HTR-8/SVneo (cell line): ENCODE measurements at regions not wholly inside any gene's neighbourhood (a gene's known extent, or its start where the extent isn't known, plus 50 kb on each side); places are given as distances from the start of the nearest gene placed in this dataset.
"Not testable (repeated sequence)": the region's sequence is repeated elsewhere in the genome, so short reads cannot be mapped to it uniquely, and the experiment has no call there.

Experiments
- DNase-seq: peaks from one replicate; pipeline ENCODE4 v3.0.0; 2011; ENCODE audit warnings: low spot score, mixed read lengths; ENCODE audit not compliant: insufficient read length
- FAIRE-seq: peaks from 2 replicates; lab custom pipeline; 2011; peaks lifted over from hg19 to GRCh38; lab: Jason Lieb, UNC

- DNase-seq (no peak), FAIRE-seq (no peak)
These were observed 536.3 kb downstream of the TFAP2A start for GRCh38 chr6:9878535-9878934.

DNA sequence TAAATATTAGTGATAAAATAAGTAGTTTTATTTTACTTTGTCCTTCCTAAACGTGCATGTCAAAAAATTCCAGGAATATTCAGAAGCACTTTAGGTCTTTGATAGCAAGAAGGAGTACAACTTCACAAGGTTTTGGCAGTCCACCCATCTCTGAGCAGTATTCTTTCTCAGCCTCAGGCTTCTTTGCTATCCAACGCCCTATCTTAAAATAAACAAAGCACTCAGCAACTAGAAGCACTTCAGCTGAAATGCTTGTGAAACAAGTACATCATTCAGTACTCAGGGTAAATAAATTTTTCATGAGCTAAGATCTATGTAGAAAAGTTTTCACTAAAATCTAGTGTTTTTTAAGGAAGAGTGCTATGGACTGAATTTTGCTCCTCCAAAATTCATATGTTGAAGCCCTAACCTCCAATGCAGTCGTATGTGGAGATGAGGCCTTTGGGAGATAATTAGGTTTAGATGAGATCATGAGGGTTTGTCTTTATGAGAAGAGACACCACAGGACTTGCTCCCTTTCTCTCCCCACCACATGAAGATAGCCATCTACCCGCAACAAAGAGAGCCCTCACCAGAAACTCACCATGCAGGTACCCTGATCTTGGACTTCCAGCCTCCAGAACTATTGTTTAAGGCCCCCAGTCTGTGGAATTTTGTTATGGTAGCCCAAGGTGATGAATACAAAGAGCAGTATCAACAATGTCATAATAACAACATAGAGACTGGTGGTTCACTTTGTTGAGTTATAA lies 539.1 kb downstream of the TFAP2A start:
- no peak for DNase-seq

DNA sequence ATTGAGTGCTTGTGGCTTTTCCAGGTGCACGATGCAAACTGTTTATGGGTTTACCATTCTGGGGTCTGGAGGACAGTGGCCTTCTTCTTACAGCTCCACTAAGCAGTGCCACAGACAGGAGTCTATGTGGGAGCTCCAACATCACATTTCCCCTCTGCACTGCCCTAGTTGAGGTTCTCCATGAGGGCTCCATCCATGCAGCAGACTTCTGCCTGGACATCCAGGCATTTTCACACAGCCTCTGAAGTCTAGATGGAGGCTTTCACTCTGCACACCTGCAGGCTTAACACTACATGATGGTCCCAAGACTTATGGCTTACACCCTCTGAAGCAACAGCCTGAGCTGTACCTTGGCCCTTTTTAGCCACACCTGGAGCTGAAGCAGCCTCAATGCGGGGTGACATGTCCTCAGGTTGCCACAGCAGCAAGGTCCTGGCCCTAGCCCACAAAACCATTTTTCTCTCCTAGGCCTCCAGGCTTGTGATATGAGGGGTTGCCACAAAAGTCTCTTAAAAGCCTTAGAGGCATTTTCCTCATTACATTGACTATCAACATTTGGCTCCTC lies 552.2 kb downstream of the TFAP2A start:
- FAIRE-seq, result no peak
- DNase-seq, result no peak

More for the DNA sequence above, 539.1 kb downstream of the TFAP2A start:
- FAIRE-seq, result no peak

DNA sequence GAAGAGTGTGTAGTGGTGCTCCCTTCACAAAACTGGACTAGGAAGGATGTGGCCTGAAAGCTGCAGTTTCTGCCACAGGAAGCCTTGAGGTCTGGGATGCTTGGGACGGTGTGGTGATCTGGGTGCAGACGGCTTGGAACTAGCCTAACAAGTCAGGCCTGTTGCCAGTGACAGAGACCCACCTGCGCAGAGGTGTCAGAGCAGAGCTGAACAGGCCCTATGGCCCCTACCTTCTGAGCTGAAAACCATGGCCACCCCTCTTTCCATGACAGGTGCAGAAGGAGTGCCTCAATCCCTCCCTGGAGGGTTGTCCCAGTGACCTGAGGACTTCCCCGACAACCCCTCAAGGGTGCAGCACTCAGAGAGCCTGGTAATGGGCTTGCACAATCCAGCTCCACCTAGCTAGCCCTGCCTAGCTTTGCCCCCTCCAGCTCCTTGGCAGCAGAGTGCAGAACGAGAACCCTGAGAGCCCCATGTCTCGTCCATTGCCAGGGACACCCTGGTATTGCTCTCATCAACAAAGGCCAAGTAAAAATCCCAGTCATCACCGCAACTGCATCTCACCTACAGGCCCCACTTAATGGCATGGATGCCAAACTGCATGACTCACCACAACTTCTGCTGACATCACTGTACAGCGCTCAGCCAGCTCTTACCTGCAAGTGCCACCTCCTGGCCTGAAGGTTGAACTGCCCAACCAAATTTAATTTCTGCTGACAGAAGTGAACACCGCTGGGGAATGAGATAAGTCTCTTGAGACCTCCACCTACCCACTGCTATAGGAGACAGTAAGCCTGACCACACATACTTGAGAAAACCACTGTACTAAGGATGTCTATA lies 563.1 kb downstream of the TFAP2A start:
- FAIRE-seq, result no peak
- DNase-seq, result no peak

GRCh38 chr6:9851006-9851405 lies 563.9 kb downstream of the TFAP2A start:
- DNase-seq (no peak), FAIRE-seq (no peak)

DNA sequence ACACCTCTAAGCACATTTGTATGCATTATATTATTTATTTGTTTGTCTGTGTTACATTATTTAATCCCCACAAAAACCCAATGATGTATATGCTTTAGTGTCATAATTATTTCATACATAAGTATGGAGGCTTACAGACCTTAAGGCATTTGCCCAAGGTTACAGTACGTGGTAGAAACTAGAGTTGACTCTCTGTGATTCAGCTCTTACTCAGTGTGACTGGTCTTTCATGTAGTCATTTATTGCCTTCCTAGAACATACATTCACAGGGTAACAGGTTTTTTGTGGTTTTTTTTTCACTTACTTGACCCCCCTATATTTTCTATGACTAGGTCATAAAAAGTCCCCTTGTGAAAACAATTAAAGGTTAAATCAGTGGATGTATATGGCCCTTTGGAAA lies 566.8 kb downstream of the TFAP2A start:
- no peak for FAIRE-seq

DNA sequence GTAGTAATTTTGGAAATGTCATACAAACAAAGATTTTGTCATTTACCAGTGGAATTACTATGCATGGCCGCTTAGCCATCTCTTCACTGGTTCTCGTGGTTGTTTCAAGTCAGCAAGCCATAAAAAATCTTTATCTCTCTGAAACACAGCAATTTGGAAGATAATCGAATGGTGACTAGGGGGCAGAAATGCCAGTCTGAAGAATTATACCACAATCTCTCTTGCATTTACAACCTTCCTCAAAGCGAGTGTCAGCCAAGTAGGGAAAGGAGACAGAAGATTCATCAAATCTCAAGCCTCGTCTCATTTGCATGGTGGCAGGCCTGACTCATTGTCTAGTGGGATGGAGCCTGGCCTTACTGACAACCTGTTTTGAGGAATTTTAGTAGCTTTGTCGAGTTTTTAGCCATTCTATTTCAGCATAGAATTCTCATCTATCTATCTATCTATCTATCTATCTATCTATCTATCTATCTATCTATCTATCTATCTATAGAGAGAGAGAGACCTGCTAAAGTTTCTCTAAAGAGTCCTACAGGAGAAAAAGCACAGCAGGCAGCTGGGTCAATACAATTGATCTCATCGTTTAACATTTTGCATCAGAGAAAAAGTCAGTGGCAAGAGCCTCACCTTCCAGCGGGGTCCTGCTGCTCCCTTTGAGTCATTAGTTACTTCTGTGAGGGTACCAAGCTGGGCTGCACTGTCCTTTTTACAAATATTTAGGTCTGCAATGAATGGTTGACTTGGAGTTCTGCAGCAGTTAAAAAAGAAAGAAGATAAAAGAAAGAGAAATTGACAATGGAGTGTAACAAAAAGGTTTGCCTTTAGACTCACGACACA lies 572.8 kb downstream of the TFAP2A start:
- FAIRE-seq, result no peak
- no peak for DNase-seq

More for the DNA sequence above, 566.8 kb downstream of the TFAP2A start:
- DNase-seq, result no peak

GRCh38 chr6:9834233-9834632 lies 580.6 kb downstream of the TFAP2A start:
- DNase-seq, result no peak
- FAIRE-seq, result no peak

DNA sequence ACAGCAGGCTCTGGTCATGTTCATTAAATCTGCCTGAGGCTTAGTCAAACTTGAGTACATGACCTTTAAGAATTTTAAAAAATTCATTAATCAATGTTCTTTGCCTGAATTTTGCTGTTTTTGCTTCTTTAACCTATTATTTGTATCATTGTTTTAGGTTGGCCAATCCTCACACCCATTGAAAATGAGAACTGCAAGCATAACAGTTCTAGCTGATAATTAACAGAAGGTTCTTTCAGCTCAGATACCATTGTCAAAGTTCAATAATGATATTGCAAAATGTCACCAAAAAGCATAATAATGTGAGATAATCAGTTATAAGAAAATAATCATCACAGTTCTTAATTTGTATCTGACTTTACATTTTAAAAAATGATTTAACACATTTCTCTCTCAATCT lies 583.1 kb downstream of the TFAP2A start:
- no peak for DNase-seq
- no peak for FAIRE-seq

DNA sequence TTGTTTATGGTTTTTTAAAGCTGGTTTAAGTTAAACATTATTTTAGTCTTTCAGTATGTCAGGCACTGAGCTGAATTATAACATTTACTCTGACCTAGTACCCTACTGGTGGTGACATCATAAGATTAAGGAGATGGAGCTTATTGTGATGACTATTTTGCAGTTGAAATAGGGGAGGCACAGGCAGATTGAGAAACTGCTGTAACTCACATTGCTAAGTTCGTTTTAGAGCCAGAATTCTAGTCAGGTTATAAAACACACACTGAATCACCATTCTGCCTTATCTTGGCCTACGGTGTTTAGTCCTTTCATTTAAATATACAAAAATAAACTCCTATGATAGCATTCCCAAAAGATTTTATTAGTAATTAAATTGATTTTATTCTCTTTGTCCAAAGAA lies 584.1 kb downstream of the TFAP2A start:
- DNase-seq, result no peak
- FAIRE-seq, result no peak

DNA sequence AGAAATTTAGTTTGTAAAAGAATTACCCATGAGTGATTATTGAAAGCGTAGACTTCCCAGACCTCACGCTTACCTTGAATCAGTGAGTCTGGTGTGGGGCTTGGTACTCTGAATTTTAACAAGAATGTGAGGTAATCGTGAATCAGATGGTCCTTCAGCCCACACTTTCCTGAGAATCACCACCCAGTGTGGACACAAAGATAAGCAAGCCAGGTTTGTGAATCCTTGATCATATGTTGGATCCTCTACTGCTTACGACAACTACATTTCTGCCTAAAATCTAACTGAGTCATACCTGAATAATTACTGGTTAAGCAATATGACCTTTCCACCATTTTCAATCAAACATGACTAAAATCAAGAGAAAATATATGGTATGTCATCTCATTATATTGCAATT lies 589.3 kb downstream of the TFAP2A start:
- no peak for DNase-seq
- FAIRE-seq, result no peak

- DNase-seq, FAIRE-seq: not testable (repeated sequence)
These were observed 604.1 kb downstream of the TFAP2A start for GRCh38 chr6:9810727-9811126.

- DNase-seq (no peak), FAIRE-seq (no peak)
These were observed 604.6 kb downstream of the TFAP2A start for GRCh38 chr6:9810286-9810685.

- DNase-seq, result no peak
- no peak for FAIRE-seq
These were observed 608.7 kb downstream of the TFAP2A start for GRCh38 chr6:9806195-9806594.

DNA sequence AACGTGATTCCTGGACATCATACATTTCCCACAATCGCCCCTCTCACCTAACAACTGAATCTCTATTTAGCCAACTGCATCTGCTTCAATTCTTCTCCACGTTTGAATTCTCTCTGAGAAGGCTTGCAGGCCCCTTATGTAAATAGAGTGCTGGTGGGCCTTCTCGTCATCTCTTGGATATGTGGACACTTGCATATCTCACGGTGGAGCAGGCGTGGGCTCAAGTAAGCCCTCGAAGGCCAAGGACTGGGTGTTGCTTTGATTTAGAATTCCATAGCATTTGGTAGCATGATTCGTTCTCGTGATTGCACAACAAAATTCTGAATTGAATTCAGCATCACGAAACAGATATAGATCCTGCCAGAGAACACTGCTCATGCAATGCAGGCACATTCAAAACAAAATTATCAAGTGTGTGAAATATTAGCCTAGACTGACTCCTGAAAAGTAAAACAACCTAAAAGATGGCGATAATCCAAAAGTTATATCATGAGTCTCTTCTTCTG lies 613.6 kb downstream of the TFAP2A start:
- no peak for DNase-seq
- no peak for FAIRE-seq

DNA sequence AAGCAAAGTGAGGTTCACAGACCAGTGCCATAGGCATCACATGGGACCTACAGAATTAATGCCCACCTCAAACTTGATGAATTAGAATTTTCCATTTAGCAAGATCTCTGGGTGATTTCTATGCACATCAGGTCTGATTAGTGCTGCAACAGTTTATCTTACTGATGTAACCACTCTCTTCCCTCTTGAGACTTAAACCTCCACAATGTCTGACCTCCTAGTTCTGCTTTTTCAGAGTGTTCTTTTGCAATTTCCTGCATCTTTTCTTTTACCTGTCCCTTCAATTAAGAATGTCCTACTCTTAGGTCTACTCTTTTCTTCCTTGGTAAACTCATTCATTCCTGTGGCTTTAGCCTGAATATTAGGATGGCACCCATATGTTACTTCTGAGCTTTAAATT lies 615.3 kb downstream of the TFAP2A start:
- no peak for FAIRE-seq

GRCh38 chr6:9796827-9797226 lies 618.0 kb downstream of the TFAP2A start:
- DNase-seq (no peak), FAIRE-seq (no peak)

More for the DNA sequence above, 615.3 kb downstream of the TFAP2A start:
- no peak for DNase-seq

DNA sequence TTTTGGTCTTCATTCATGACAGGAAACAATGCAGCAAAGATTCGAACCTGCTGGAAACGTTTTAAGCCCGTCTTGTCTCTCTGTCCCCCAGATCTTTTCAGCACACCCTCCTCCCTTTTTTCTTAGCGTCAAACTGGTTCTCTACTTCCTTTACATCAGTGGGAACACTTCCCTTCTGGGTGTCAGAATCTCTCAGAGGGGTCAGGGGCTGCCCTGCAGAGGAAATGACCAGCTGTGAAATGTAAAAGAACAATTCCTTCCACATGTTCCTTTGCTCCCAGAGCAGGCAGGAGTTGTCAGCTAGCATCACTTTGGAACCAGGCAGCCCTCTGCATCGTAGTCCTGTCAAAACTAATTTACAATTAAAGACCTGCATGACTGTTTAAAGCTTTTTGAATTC lies 619.0 kb downstream of the TFAP2A start:
- no peak for DNase-seq

GRCh38 chr6:9789201-9789600 lies 625.7 kb downstream of the TFAP2A start:
- DNase-seq (no peak), FAIRE-seq (no peak)

More for the DNA sequence above, 619.0 kb downstream of the TFAP2A start:
- FAIRE-seq, result no peak

- FAIRE-seq (no peak), DNase-seq (no peak)
These were observed 630.1 kb downstream of the TFAP2A start for GRCh38 chr6:9784786-9785185.
